Smooth muscle cell (in vitro differentiated cells): ENCODE measurements at regions not wholly inside any gene's neighbourhood (a gene's known extent, or its start where the extent isn't known, plus 50 kb on each side); places are given as distances from the start of the nearest gene placed in this dataset.

Experiments used
- DNase-seq: peaks from one replicate; lab custom pipeline; 2025; ENCODE audit not compliant: unreplicated experiment; lab: John Stamatoyannopoulos, UW
- H2AFZ ChIP-seq: fragments of 200-600 bp; sonication (generic); 2 replicates; pipeline ENCODE4 v1.6.0; 2016; ENCODE audit warnings: antibody characterized with exemption, low read depth, mild to moderate bottlenecking
- H3F3A ChIP-seq: fragments of 200-600 bp; sonication (generic); 2 replicates; pipeline ENCODE4 v1.6.0; 2017; ENCODE audit warnings: antibody characterized with exemption, low read depth
- H3K27ac ChIP-seq: fragments of 200-600 bp; sonication (generic); 2 replicates; pipeline ENCODE4 v1.5.1; 2016; ENCODE audit warnings: low read depth, mild to moderate bottlenecking
- H3K27me3 ChIP-seq: fragments of 200-600 bp; sonication (generic); 2 replicates; pipeline ENCODE4 v1.6.1; 2016; ENCODE audit warnings: low read depth, mild to moderate bottlenecking
- H3K36me3 ChIP-seq: fragments of 200-600 bp; sonication (generic); 2 replicates; pipeline ENCODE4 v1.5.1; 2016; ENCODE audit warnings: low read depth
- H3K4me1 ChIP-seq: fragments of 200-600 bp; sonication (generic); 2 replicates; pipeline ENCODE4 v1.5.1; 2016; ENCODE audit warnings: low read depth
- H3K4me2 ChIP-seq: fragments of 200-600 bp; sonication (generic); 2 replicates; pipeline ENCODE4 v1.6.0; 2016; ENCODE audit warnings: mild to moderate bottlenecking
- H3K4me3 ChIP-seq: fragments of 200-600 bp; sonication (generic); 2 replicates; pipeline ENCODE4 v1.5.1; 2016; ENCODE audit warnings: mild to moderate bottlenecking
- H3K79me2 ChIP-seq: fragments of 200-600 bp; sonication (generic); 2 replicates; pipeline ENCODE4 v1.6.0; 2016; ENCODE audit warnings: low read depth, mild to moderate bottlenecking
- H3K9ac ChIP-seq: fragments of 200-600 bp; sonication (generic); 2 replicates; pipeline ENCODE4 v1.6.0; 2016; ENCODE audit warnings: low read depth
- H3K9me3 ChIP-seq: fragments of 200-600 bp; sonication (generic); replicated peaks from 2 replicates; pipeline ENCODE4 v1.5.1; 2016; ENCODE audit warnings: low read depth
- H4K20me1 ChIP-seq: fragments of 200-600 bp; sonication (generic); 2 replicates; pipeline ENCODE4 v1.6.0; 2016; ENCODE audit warnings: low read depth
- CTCF ChIP-seq: fragments of 200-600 bp; sonication (generic); IDR thresholded peaks from 2 replicates; pipeline ENCODE4 v1.5.1; 2017; ENCODE audit warnings: borderline replicate concordance, mild to moderate bottlenecking, antibody characterized with exemption; ENCODE audit not compliant: insufficient read depth, poor library complexity, severe bottlenecking
- WGBS: methylation state at CpG from one replicate; pipeline ENCODE4 v1.1.7; 2016; ENCODE audit warnings: low lambda C conversion rate; 5-methylcytosine and 5-hydroxymethylcytosine counted together

- H3K36me3 ChIP-seq, result no peaks in the 10 kb centered on the region
- no peaks in the 10 kb centered on the region for H3K79me2 ChIP-seq
- H3K27ac ChIP-seq, result no peak overlapping the region
- no peaks in the 10 kb centered on the region for H4K20me1 ChIP-seq
- H2AFZ ChIP-seq, result no peak overlapping the region
- H3K9me3 ChIP-seq, result no peaks in the 10 kb centered on the region
- no peak for DNase-seq
- no peaks in the 10 kb centered on the region for H3F3A ChIP-seq
- 46% methylated on average over 2 of the region's 2 CpGs for WGBS
- H3K27me3 ChIP-seq, result peaks cover 5% of the 10 kb centered on the region
- TF ChIP-seq CTCF, result no peak
- no peak overlapping the region for H3K4me3 ChIP-seq
- H3K4me2 ChIP-seq, result no peak overlapping the region
- no peaks in the 10 kb centered on the region for H3K4me1 ChIP-seq
- H3K9ac ChIP-seq, result no peak overlapping the region
These were observed 93.9 kb upstream of the KCNA3 start for GRCh38 chr1:110768605-110769004.

- no peak overlapping the region for H3K4me3 ChIP-seq
- H3F3A ChIP-seq, result no peaks in the 10 kb centered on the region
- H3K9ac ChIP-seq, result no peak overlapping the region
- DNase-seq, result no peak
- 5% methylated on average over 1 of the region's 1 CpG for WGBS
- no peaks in the 10 kb centered on the region for H3K36me3 ChIP-seq
- no peak overlapping the region for H3K27ac ChIP-seq
- H3K4me2 ChIP-seq, result no peak overlapping the region
- no peaks in the 10 kb centered on the region for H3K4me1 ChIP-seq
- H2AFZ ChIP-seq, result no peak overlapping the region
- peaks cover 10% of the 10 kb centered on the region for H3K27me3 ChIP-seq
- no peaks in the 10 kb centered on the region for H3K9me3 ChIP-seq
- TF ChIP-seq CTCF, result no peak
- no peaks in the 10 kb centered on the region for H4K20me1 ChIP-seq
- no peaks in the 10 kb centered on the region for H3K79me2 ChIP-seq
These were observed 91.6 kb upstream of the KCNA3 start for GRCh38 chr1:110766336-110766647.

- H3K79me2 ChIP-seq, result no peaks in the 10 kb centered on the region
- peaks cover 10% of the 10 kb centered on the region for H3K27me3 ChIP-seq
- H2AFZ ChIP-seq, result peak overlapping the region; percentile 94
- no peaks in the 10 kb centered on the region for H3K36me3 ChIP-seq
- H4K20me1 ChIP-seq, result no peaks in the 10 kb centered on the region
- peak overlapping the region; percentile 52 for H3K4me2 ChIP-seq
- H3F3A ChIP-seq, result no peaks in the 10 kb centered on the region
- WGBS, result 18% methylated on average over 5 of the region's 5 CpGs
- H3K9ac ChIP-seq, result no peak overlapping the region
- no peaks in the 10 kb centered on the region for H3K4me1 ChIP-seq
- peak; percentile 85 for TF ChIP-seq CTCF
- H3K9me3 ChIP-seq, result no peaks in the 10 kb centered on the region
- no peak overlapping the region for H3K4me3 ChIP-seq
- DNase-seq, result no peak
- H3K27ac ChIP-seq, result no peak overlapping the region
These were observed 91.0 kb upstream of the KCNA3 start for GRCh38 chr1:110765640-110766335.

- H4K20me1 ChIP-seq, result no peaks in the 10 kb centered on the region
- H3K79me2 ChIP-seq, result no peaks in the 10 kb centered on the region
- H3K27ac ChIP-seq, result no peak overlapping the region
- H3K9me3 ChIP-seq, result no peaks in the 10 kb centered on the region
- no peak overlapping the region for H3K4me3 ChIP-seq
- H3K9ac ChIP-seq, result no peak overlapping the region
- H3F3A ChIP-seq, result no peaks in the 10 kb centered on the region
- no peak overlapping the region for H3K4me2 ChIP-seq
- 78% methylated on average over 4 of the region's 4 CpGs for WGBS
- no peak for DNase-seq
- no peaks in the 10 kb centered on the region for H3K36me3 ChIP-seq
- no peak for TF ChIP-seq CTCF
- no peak overlapping the region for H2AFZ ChIP-seq
- H3K27me3 ChIP-seq, result peaks cover 15% of the 10 kb centered on the region
- no peaks in the 10 kb centered on the region for H3K4me1 ChIP-seq
These were observed 88.4 kb upstream of the KCNA3 start for GRCh38 chr1:110763149-110763548.
